ENCODE measurements at regions not wholly inside any gene's neighbourhood (a gene's known extent, or its start where the extent isn't known, plus 50 kb on each side); places are given as distances from the start of the nearest gene placed in this dataset.

DNA sequence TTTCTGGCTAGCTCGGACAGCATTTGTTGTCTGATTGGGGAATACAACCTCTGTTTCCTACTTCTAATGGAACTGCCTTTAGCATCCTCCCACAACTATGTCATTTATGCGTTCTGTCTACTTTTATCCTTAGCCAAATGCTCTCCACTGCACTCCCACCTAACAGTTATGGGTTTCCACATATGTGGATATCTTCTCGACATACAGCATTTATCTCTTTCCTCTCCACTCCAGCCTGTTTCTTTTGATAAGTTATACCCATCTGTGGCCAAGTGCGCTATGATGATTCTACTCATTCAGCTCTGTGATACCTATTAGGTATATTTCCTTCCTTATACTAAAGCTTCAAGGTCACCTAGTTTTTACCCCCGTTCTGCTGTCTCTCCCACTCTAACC, 122.2 kb upstream of the NAP1L1 start:
- CTCF ChIA-PET: no interaction called here
- TF ChIP-seq EGR2 (tag by site-specific recombination; IDR thresholded peaks at IDR 0.05; ENCODE audit: low read depth) (no peak), ZBTB1 (tag by site-specific recombination; IDR thresholded peaks at IDR 0.05) (no peak), ZBTB21 (tag by site-specific recombination; IDR thresholded peaks at IDR 0.05) (no peak), ZNF169 (tag by site-specific recombination; IDR thresholded peaks at IDR 0.05) (no peak), KLF9 (tag by site-specific recombination; IDR thresholded peaks at IDR 0.05; ENCODE audit: low read depth) (no peak)
- Histone ChIP-seq H3K4me3 (ENCODE audit: low read depth, low read length) (no peak overlapping the region), H3K36me3 (ENCODE audit: control insufficient read depth in 2 of 2, insufficient read depth in 1 of 2, low read length in 2 of 2) (no peaks in the 10 kb centered on the region), H3K9me3 (ENCODE audit: control insufficient read depth, insufficient read depth, low read depth, low read length) (no peaks in the 10 kb centered on the region), H3K27ac (ENCODE audit: extremely low read depth, low read depth, low read length) (no peak overlapping the region), H3K4me1 (ENCODE audit: control insufficient read depth, insufficient read depth, low read length) (no peaks in the 10 kb centered on the region)
- POLR2A ChIA-PET: no interaction called here

GRCh38 chr12:76206039-76206676, 121.7 kb upstream of the NAP1L1 start:
- Histone ChIP-seq H3K4me1 (ENCODE audit: control insufficient read depth, insufficient read depth, low read length) (no peaks in the 10 kb centered on the region), H3K4me3 (ENCODE audit: low read depth, low read length) (no peak overlapping the region), H3K9me3 (ENCODE audit: control insufficient read depth, insufficient read depth, low read depth, low read length) (no peaks in the 10 kb centered on the region), H3K27ac (ENCODE audit: extremely low read depth, low read depth, low read length) (no peak overlapping the region), H3K36me3 (ENCODE audit: control insufficient read depth in 2 of 2, insufficient read depth in 1 of 2, low read length in 2 of 2) (no peaks in the 10 kb centered on the region)
- ChIA-PET CTCF (no interaction called here), POLR2A (no interaction called here)
- TF ChIP-seq ZNF549 (tag by site-specific recombination; IDR thresholded peaks at IDR 0.05) (no peak), KLF9 (tag by site-specific recombination; IDR thresholded peaks at IDR 0.05; ENCODE audit: low read depth) (no peak)
- TF ChIP-seq, protein P1, sequence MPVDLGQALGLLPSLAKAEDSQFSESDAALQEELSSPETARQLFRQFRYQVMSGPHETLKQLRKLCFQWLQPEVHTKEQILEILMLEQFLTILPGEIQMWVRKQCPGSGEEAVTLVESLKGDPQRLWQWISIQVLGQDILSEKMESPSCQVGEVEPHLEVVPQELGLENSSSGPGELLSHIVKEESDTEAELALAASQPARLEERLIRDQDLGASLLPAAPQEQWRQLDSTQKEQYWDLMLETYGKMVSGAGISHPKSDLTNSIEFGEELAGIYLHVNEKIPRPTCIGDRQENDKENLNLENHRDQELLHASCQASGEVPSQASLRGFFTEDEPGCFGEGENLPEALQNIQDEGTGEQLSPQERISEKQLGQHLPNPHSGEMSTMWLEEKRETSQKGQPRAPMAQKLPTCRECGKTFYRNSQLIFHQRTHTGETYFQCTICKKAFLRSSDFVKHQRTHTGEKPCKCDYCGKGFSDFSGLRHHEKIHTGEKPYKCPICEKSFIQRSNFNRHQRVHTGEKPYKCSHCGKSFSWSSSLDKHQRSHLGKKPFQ (tag by site-specific recombination; IDR thresholded peaks at IDR 0.05): no peak

- CTCF ChIA-PET: no interaction called here
- H3K36me3 ChIP-seq (ENCODE audit: control insufficient read depth in 2 of 2, insufficient read depth in 1 of 2, low read length in 2 of 2): no peaks in the 10 kb centered on the region
Observed at GRCh38 chr12:76202621-76203020, 118.1 kb upstream of the NAP1L1 start.

GRCh38 chr12:76201758-76202157, 117.3 kb upstream of the NAP1L1 start:
- Histone ChIP-seq H3K4me1 (ENCODE audit: control insufficient read depth, insufficient read depth, low read length) (no peaks in the 10 kb centered on the region), H3K9me3 (ENCODE audit: control insufficient read depth, insufficient read depth, low read depth, low read length) (no peaks in the 10 kb centered on the region), H3K27ac (ENCODE audit: extremely low read depth, low read depth, low read length) (no peak overlapping the region), H3K4me3 (ENCODE audit: low read depth, low read length) (no peak overlapping the region), H3K36me3 (ENCODE audit: control insufficient read depth in 2 of 2, insufficient read depth in 1 of 2, low read length in 2 of 2) (no peaks in the 10 kb centered on the region)
- ChIA-PET POLR2A (no interaction called here), CTCF (no interaction called here)
- TF ChIP-seq ZNF24 (tag by site-specific recombination; IDR thresholded peaks at IDR 0.05): no peak
- no peak for TF ChIP-seq ZNF621 (tag by site-specific recombination; IDR thresholded peaks at IDR 0.05)
- TF ChIP-seq ZNF560 (tag by site-specific recombination; IDR thresholded peaks at IDR 0.05; ENCODE audit: borderline replicate concordance): no peak
- TF ChIP-seq ZNF501 (tag by site-specific recombination; IDR thresholded peaks at IDR 0.05): no peak
- TF ChIP-seq ZNF792 (tag by site-specific recombination; IDR thresholded peaks at IDR 0.05): no peak
- no peak for TF ChIP-seq ZBTB21 (tag by site-specific recombination; IDR thresholded peaks at IDR 0.05)
- TF ChIP-seq ZNF423 (tag by site-specific recombination; IDR thresholded peaks at IDR 0.05): no peak
- TF ChIP-seq ZNF791 (tag by site-specific recombination; IDR thresholded peaks at IDR 0.05): no peak
- no peak for TF ChIP-seq OSR2 (tag by site-specific recombination; IDR thresholded peaks at IDR 0.05)
- no peak for TF ChIP-seq GLI2 (tag by site-specific recombination; IDR thresholded peaks at IDR 0.05; ENCODE audit: borderline replicate concordance, low read depth)

More at GRCh38 chr12:76202621-76203020, 118.1 kb upstream of the NAP1L1 start:
- TF ChIP-seq ZNF549 (tag by site-specific recombination; IDR thresholded peaks at IDR 0.05) (peak; percentile 98), ZNF654 (tag by site-specific recombination; IDR thresholded peaks at IDR 0.05; ENCODE audit: low read depth) (no peak)
- H3K27ac ChIP-seq (ENCODE audit: extremely low read depth, low read depth, low read length): no peak overlapping the region
- no peak overlapping the region for H3K4me3 ChIP-seq (ENCODE audit: low read depth, low read length)
- H3K4me1 ChIP-seq (ENCODE audit: control insufficient read depth, insufficient read depth, low read length): no peaks in the 10 kb centered on the region
- POLR2A ChIA-PET: no interaction called here
- no peaks in the 10 kb centered on the region for H3K9me3 ChIP-seq (ENCODE audit: control insufficient read depth, insufficient read depth, low read depth, low read length)

All from HEK293 (cell line).